Smooth muscle cell (in vitro differentiated cells): ENCODE measurements at regions not wholly inside any gene's neighbourhood (a gene's known extent, or its start where the extent isn't known, plus 50 kb on each side); places are given as distances from the start of the nearest gene placed in this dataset.

Experiments used
- DNase-seq: peaks from one replicate; lab custom pipeline; 2025; ENCODE audit not compliant: unreplicated experiment; lab: John Stamatoyannopoulos, UW
- H2AFZ ChIP-seq: fragments of 200-600 bp; sonication (generic); 2 replicates; pipeline ENCODE4 v1.6.0; 2016; ENCODE audit warnings: antibody characterized with exemption, low read depth, mild to moderate bottlenecking
- H3F3A ChIP-seq: fragments of 200-600 bp; sonication (generic); 2 replicates; pipeline ENCODE4 v1.6.0; 2017; ENCODE audit warnings: antibody characterized with exemption, low read depth
- H3K27ac ChIP-seq: fragments of 200-600 bp; sonication (generic); 2 replicates; pipeline ENCODE4 v1.5.1; 2016; ENCODE audit warnings: low read depth, mild to moderate bottlenecking
- H3K27me3 ChIP-seq: fragments of 200-600 bp; sonication (generic); 2 replicates; pipeline ENCODE4 v1.6.1; 2016; ENCODE audit warnings: low read depth, mild to moderate bottlenecking
- H3K36me3 ChIP-seq: fragments of 200-600 bp; sonication (generic); 2 replicates; pipeline ENCODE4 v1.5.1; 2016; ENCODE audit warnings: low read depth
- H3K4me1 ChIP-seq: fragments of 200-600 bp; sonication (generic); 2 replicates; pipeline ENCODE4 v1.5.1; 2016; ENCODE audit warnings: low read depth
- H3K4me2 ChIP-seq: fragments of 200-600 bp; sonication (generic); 2 replicates; pipeline ENCODE4 v1.6.0; 2016; ENCODE audit warnings: mild to moderate bottlenecking
- H3K4me3 ChIP-seq: fragments of 200-600 bp; sonication (generic); 2 replicates; pipeline ENCODE4 v1.5.1; 2016; ENCODE audit warnings: mild to moderate bottlenecking
- H3K79me2 ChIP-seq: fragments of 200-600 bp; sonication (generic); 2 replicates; pipeline ENCODE4 v1.6.0; 2016; ENCODE audit warnings: low read depth, mild to moderate bottlenecking
- H3K9ac ChIP-seq: fragments of 200-600 bp; sonication (generic); 2 replicates; pipeline ENCODE4 v1.6.0; 2016; ENCODE audit warnings: low read depth
- H3K9me3 ChIP-seq: fragments of 200-600 bp; sonication (generic); replicated peaks from 2 replicates; pipeline ENCODE4 v1.5.1; 2016; ENCODE audit warnings: low read depth
- H4K20me1 ChIP-seq: fragments of 200-600 bp; sonication (generic); 2 replicates; pipeline ENCODE4 v1.6.0; 2016; ENCODE audit warnings: low read depth
- WGBS: methylation state at CpG from one replicate; pipeline ENCODE4 v1.1.7; 2016; ENCODE audit warnings: low lambda C conversion rate; 5-methylcytosine and 5-hydroxymethylcytosine counted together
- TF ChIP-seq, protein P1 (sequence below): fragments of 200-600 bp; sonication (generic); IDR thresholded peaks from 2 replicates; pipeline ENCODE4 v1.5.1; 2017; ENCODE audit warnings: borderline replicate concordance, mild to moderate bottlenecking, antibody characterized with exemption; ENCODE audit not compliant: insufficient read depth, poor library complexity, severe bottlenecking

DNA sequence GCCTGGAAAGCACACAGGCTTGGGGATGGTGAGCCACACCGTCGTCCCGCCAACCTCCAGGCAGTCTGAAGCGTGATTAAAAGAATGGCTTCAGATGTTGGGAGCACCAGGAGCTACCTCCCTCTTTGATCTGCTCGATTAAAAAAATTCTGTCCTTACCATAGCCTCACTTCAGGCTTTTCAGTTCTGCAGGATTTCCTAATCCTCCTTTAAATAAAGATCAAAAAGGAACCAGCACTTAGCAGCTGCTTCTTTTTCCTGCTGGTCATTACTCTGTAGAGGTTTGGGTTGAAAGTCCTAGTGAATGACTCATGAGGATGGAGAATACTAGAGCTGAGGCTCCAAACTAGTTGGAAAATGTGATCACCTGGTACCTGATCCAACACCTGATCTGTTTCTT lies 71.9 kb upstream of the C1orf174 start:
- Histone ChIP-seq H3K79me2 (no peaks in the 10 kb centered on the region), H3K9ac (no peak overlapping the region), H3K4me1 (no peaks in the 10 kb centered on the region), H3K27me3 (no peaks in the 10 kb centered on the region), H3K9me3 (no peaks in the 10 kb centered on the region), H3K36me3 (no peaks in the 10 kb centered on the region), H4K20me1 (no peaks in the 10 kb centered on the region), H3K4me2 (no peak overlapping the region), H3F3A (no peaks in the 10 kb centered on the region), H3K4me3 (no peak overlapping the region), H3K27ac (no peak overlapping the region), H2AFZ (no peak overlapping the region)
- DNase-seq = no peak
- TF ChIP-seq, protein P1, sequence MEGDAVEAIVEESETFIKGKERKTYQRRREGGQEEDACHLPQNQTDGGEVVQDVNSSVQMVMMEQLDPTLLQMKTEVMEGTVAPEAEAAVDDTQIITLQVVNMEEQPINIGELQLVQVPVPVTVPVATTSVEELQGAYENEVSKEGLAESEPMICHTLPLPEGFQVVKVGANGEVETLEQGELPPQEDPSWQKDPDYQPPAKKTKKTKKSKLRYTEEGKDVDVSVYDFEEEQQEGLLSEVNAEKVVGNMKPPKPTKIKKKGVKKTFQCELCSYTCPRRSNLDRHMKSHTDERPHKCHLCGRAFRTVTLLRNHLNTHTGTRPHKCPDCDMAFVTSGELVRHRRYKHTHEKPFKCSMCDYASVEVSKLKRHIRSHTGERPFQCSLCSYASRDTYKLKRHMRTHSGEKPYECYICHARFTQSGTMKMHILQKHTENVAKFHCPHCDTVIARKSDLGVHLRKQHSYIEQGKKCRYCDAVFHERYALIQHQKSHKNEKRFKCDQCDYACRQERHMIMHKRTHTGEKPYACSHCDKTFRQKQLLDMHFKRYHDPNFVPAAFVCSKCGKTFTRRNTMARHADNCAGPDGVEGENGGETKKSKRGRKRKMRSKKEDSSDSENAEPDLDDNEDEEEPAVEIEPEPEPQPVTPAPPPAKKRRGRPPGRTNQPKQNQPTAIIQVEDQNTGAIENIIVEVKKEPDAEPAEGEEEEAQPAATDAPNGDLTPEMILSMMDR = no peak
- WGBS = 80% methylated on average over 5 of the region's 5 CpGs

- H3K4me2 ChIP-seq = no peak overlapping the region
- H3K36me3 ChIP-seq = no peaks in the 10 kb centered on the region
- no peak overlapping the region for H3K9ac ChIP-seq
- no peaks in the 10 kb centered on the region for H3K79me2 ChIP-seq
- no peaks in the 10 kb centered on the region for H3K27me3 ChIP-seq
- no peaks in the 10 kb centered on the region for H3K4me1 ChIP-seq
- no peak overlapping the region for H3K27ac ChIP-seq
- no peaks in the 10 kb centered on the region for H3K9me3 ChIP-seq
- 90% methylated on average over 25 of the region's 25 CpGs for WGBS
- H2AFZ ChIP-seq = no peak overlapping the region
- H3F3A ChIP-seq = no peaks in the 10 kb centered on the region
- no peak for DNase-seq
- H4K20me1 ChIP-seq = no peaks in the 10 kb centered on the region
- no peak overlapping the region for H3K4me3 ChIP-seq
- TF ChIP-seq, protein P1 = no peak
These were observed 76.0 kb upstream of the C1orf174 start for GRCh38 chr1:3975903-3976630.

GRCh38 chr1:3976821-3977220 lies 76.7 kb upstream of the C1orf174 start:
- Histone ChIP-seq H3K36me3 (no peaks in the 10 kb centered on the region), H3K27me3 (no peaks in the 10 kb centered on the region), H3K4me2 (no peak overlapping the region), H3K9ac (no peak overlapping the region), H3K4me1 (no peaks in the 10 kb centered on the region), H3K79me2 (no peaks in the 10 kb centered on the region), H2AFZ (no peak overlapping the region), H4K20me1 (no peaks in the 10 kb centered on the region), H3K4me3 (no peak overlapping the region), H3F3A (no peaks in the 10 kb centered on the region), H3K27ac (no peak overlapping the region), H3K9me3 (no peaks in the 10 kb centered on the region)
- no peak for DNase-seq
- 97% methylated on average over 23 of the region's 23 CpGs for WGBS
- TF ChIP-seq, protein P1 = no peak

GRCh38 chr1:3978196-3978989 lies 78.3 kb upstream of the C1orf174 start:
- Histone ChIP-seq H3K79me2 (no peaks in the 10 kb centered on the region), H3K36me3 (no peaks in the 10 kb centered on the region), H3K9me3 (no peaks in the 10 kb centered on the region), H3K27me3 (no peaks in the 10 kb centered on the region), H4K20me1 (no peaks in the 10 kb centered on the region), H3K27ac (no peak overlapping the region), H3K4me2 (no peak overlapping the region), H3K9ac (no peak overlapping the region), H3K4me1 (no peaks in the 10 kb centered on the region), H2AFZ (no peak overlapping the region), H3F3A (no peaks in the 10 kb centered on the region), H3K4me3 (no peak overlapping the region)
- WGBS = 93% methylated on average over 23 of the region's 23 CpGs
- TF ChIP-seq, protein P1 = no peak
- no peak for DNase-seq
